Vagina (tissue), 2 donors: ENCODE measurements at regions not wholly inside any gene's neighbourhood (a gene's known extent, or its start where the extent isn't known, plus 50 kb on each side); places are given as distances from the start of the nearest gene placed in this dataset.
"Not testable (repeated sequence)": the region's sequence is repeated elsewhere in the genome, so short reads cannot be mapped to it uniquely, and the experiment has no call there.

ENCODE experiments used
- DNase-seq, 2 donors: peaks; one replicate each; pipeline ENCODE4 v3.0.0-alpha.2; 2017; ENCODE audit errors: extremely low spot score in 2 of 2
- H3K27ac ChIP-seq: fragments of 200-600 bp; sonication (generic); one replicate; pipeline ENCODE4 v1.5.1; 2019
- H3K27me3 ChIP-seq: fragments of 200-600 bp; sonication (generic); one replicate; pipeline ENCODE4 v1.5.1; 2019
- H3K36me3 ChIP-seq, 2 donors: fragments of 200-600 bp; sonication (generic); one replicate each; pipeline ENCODE4 v1.5.1; 2017 to 2019
- H3K4me1 ChIP-seq: fragments of 200-600 bp; sonication (generic); one replicate; pipeline ENCODE4 v1.5.1; 2019
- H3K4me3 ChIP-seq, 2 donors: fragments of 200-600 bp; sonication (generic); 1 replicate in 1 of 2; 2 replicates in 1 of 2; pipeline ENCODE4 v1.5.1; 2016 to 2019
- H3K9me3 ChIP-seq: fragments of 200-600 bp; sonication (generic); one replicate; pipeline ENCODE4 v1.5.1; 2019
- CTCF ChIP-seq, 3 experiments: fragments of 450-650 bp in 2 of 3; fragments of 200-600 bp in 1 of 3; sonication (generic) in 1 of 3; IDR thresholded peaks; one replicate each; pipeline ENCODE4 v1.5.1; 2017 to 2019; ENCODE audit warnings: antibody characterized with exemption in 3 of 3, mild to moderate bottlenecking in 2 of 3, moderate library complexity in 2 of 3
- POLR2A ChIP-seq, 2 donors: fragments of 450-650 bp; IDR thresholded peaks; one replicate each; pipeline ENCODE4 v1.6.1; 2017; ENCODE audit warnings: antibody characterized with exemption in 2 of 2, mild to moderate bottlenecking in 2 of 2, moderate library complexity in 2 of 2
- POLR2AphosphoS5 ChIP-seq, 2 donors: sonication (generic); formaldehyde crosslinking; IDR thresholded peaks; one replicate each; pipeline ENCODE4 v1.9.0; 2017; ENCODE audit warnings: antibody characterized with exemption in 2 of 2, mild to moderate bottlenecking in 2 of 2, low read depth in 1 of 2; ENCODE audit not compliant: insufficient read depth in 1 of 2
- intact Hi-C: fragments of 100-400 bp; cut with DNase I; formaldehyde crosslinking; loops from one replicate; pipeline ENCODE4 v1.15.1; 2023

GRCh38 chr4:154164931-154165839 lies 326.4 kb downstream of the DCHS2 start:
- no peak for DNase-seq
- Histone ChIP-seq H3K9me3 (no peaks in the 10 kb centered on the region), H3K27me3 (no peaks in the 10 kb centered on the region), H3K4me3 (no peak overlapping the region), H3K4me1 (no peaks in the 10 kb centered on the region), H3K27ac (no peak overlapping the region), H3K36me3 (no peaks in the 10 kb centered on the region)
- intact Hi-C loops, result no loop called here
- no peak for TF ChIP-seq POLR2AphosphoS5 (IDR thresholded peaks at IDR 0.05; ENCODE audit: insufficient read depth in 1 of 2, low read depth in 1 of 2)
- no peak for TF ChIP-seq CTCF (IDR thresholded peaks at IDR 0.05)
- no peak for TF ChIP-seq POLR2A (IDR thresholded peaks at IDR 0.05)

- H3K27ac ChIP-seq, result no peak overlapping the region
Observed at GRCh38 chr4:154160519-154161301, 330.9 kb downstream of the DCHS2 start.

GRCh38 chr4:154158361-154159155 lies 333.0 kb downstream of the DCHS2 start:
- intact Hi-C loops, result no loop called here
- Histone ChIP-seq H3K4me1 (no peaks in the 10 kb centered on the region), H3K9me3 (no peaks in the 10 kb centered on the region), H3K36me3 (no peaks in the 10 kb centered on the region), H3K27me3 (no peaks in the 10 kb centered on the region), H3K4me3 (no peak overlapping the region), H3K27ac (no peak overlapping the region)
- no peak for DNase-seq
- TF ChIP-seq POLR2A (IDR thresholded peaks at IDR 0.05) (no peak), CTCF (IDR thresholded peaks at IDR 0.05) (no peak), POLR2AphosphoS5 (IDR thresholded peaks at IDR 0.05; ENCODE audit: insufficient read depth in 1 of 2, low read depth in 1 of 2) (no peak)

More at GRCh38 chr4:154160519-154161301, 330.9 kb downstream of the DCHS2 start:
- H3K4me1 ChIP-seq, result no peaks in the 10 kb centered on the region
- H3K9me3 ChIP-seq, result no peaks in the 10 kb centered on the region
- TF ChIP-seq POLR2AphosphoS5 (IDR thresholded peaks at IDR 0.05; ENCODE audit: insufficient read depth in 1 of 2, low read depth in 1 of 2), result no peak
- no peak for TF ChIP-seq POLR2A (IDR thresholded peaks at IDR 0.05)
- TF ChIP-seq CTCF (IDR thresholded peaks at IDR 0.05), result no peak
- intact Hi-C loops, result no loop called here
- H3K27me3 ChIP-seq, result no peaks in the 10 kb centered on the region
- DNase-seq, result no peak
- no peak overlapping the region for H3K4me3 ChIP-seq
- no peaks in the 10 kb centered on the region for H3K36me3 ChIP-seq

- Histone ChIP-seq H3K27me3 (no peaks in the 10 kb centered on the region), H3K27ac (no peak overlapping the region), H3K4me3 (no peak overlapping the region), H3K4me1 (no peaks in the 10 kb centered on the region), H3K36me3 (no peaks in the 10 kb centered on the region), H3K9me3 (no peaks in the 10 kb centered on the region)
- TF ChIP-seq POLR2AphosphoS5 (IDR thresholded peaks at IDR 0.05; ENCODE audit: insufficient read depth in 1 of 2, low read depth in 1 of 2) (no peak), CTCF (IDR thresholded peaks at IDR 0.05) (no peak), POLR2A (IDR thresholded peaks at IDR 0.05) (no peak)
- no peak for DNase-seq
- intact Hi-C loops, result no loop called here
Observed at GRCh38 chr4:154152546-154152945, 339.1 kb downstream of the DCHS2 start.

- H3K4me3 ChIP-seq, intact Hi-C loops: not testable (repeated sequence)
Observed at GRCh38 chr4:154149236-154149635, 342.4 kb downstream of the DCHS2 start.

More at GRCh38 chr4:154149236-154149635, 342.4 kb downstream of the DCHS2 start:
- not testable (repeated sequence) for H3K9me3 ChIP-seq, H3K27ac ChIP-seq, H3K27me3 ChIP-seq, DNase-seq, H3K36me3 ChIP-seq, H3K4me1 ChIP-seq
